Calu3 (cell line): ENCODE measurements at regions not wholly inside any gene's neighbourhood (a gene's known extent, or its start where the extent isn't known, plus 50 kb on each side); places are given as distances from the start of the nearest gene placed in this dataset.

Experiments
- BruUV-seq: library from RNA; stranded (reverse); fragments of 400-500 nt; replicated peaks from 2 replicates; lab custom pipeline; 2021; lab: Mats Ljungman, UMichigan
- CTCF ChIA-PET: fragments of 300-600 bp; sonication (Branson Sonifier 250); formaldehyde crosslinking; loops from one replicate; lab custom pipeline; 2022; ENCODE audit warnings: antibody characterized with exemption; lab: Charles Lee
- DNase-seq: peaks from one replicate; pipeline ENCODE4 v3.0.0; 2022
- H3K27ac Mint-ChIP-seq: one replicate; pipeline ENCODE4 v1.8.0; 2022; ENCODE audit warnings: mixed read lengths; ENCODE audit not compliant: unreplicated experiment
- H3K27me3 Mint-ChIP-seq: one replicate; pipeline ENCODE4 v1.8.0; 2022; ENCODE audit warnings: mixed read lengths; ENCODE audit not compliant: unreplicated experiment
- H3K36me3 Mint-ChIP-seq: one replicate; pipeline ENCODE4 v1.8.0; 2022; ENCODE audit warnings: mild to moderate bottlenecking, moderate library complexity, mixed read lengths; ENCODE audit not compliant: insufficient read depth, unreplicated experiment
- H3K4me1 Mint-ChIP-seq: one replicate; pipeline ENCODE4 v1.8.0; 2022; ENCODE audit warnings: mild to moderate bottlenecking, low read depth, mixed read lengths; ENCODE audit not compliant: unreplicated experiment
- H3K4me3 Mint-ChIP-seq: one replicate; pipeline ENCODE4 v1.8.0; 2022; ENCODE audit warnings: mild to moderate bottlenecking, low read depth, moderate library complexity, mixed read lengths; ENCODE audit not compliant: unreplicated experiment
- H3K9me3 Mint-ChIP-seq: one replicate; pipeline ENCODE4 v1.8.0; 2022; ENCODE audit warnings: low read depth, mixed read lengths; ENCODE audit not compliant: unreplicated experiment
- CTCF ChIP-seq: fragments of 200-600 bp; IDR thresholded peaks from one replicate; pipeline ENCODE4 v1.8.0; 2022; ENCODE audit warnings: antibody characterized with exemption; ENCODE audit not compliant: unreplicated experiment
- intact Hi-C: fragments of 100-400 bp; cut with micrococcal nuclease; formaldehyde crosslinking; loops from one replicate; pipeline ENCODE4 v1.10.0; 2022; ENCODE audit not compliant: unreplicated experiment

- TF ChIP-seq CTCF = no peak
- Mint-ChIP-seq H3K9me3 (peaks cover 3% of the 10 kb centered on the region), H3K27me3 (no peaks in the 10 kb centered on the region), H3K4me1 (no peaks in the 10 kb centered on the region), H3K4me3 (no peak overlapping the region), H3K27ac (no peak overlapping the region), H3K36me3 (no peaks in the 10 kb centered on the region)
- CTCF ChIA-PET = no interaction called here
- no peak for DNase-seq
- intact Hi-C loops = no loop called here
- no TSS peak for BruUV-seq
These were observed 1474.2 kb upstream of the CELF4 start for GRCh38 chr18:39039813-39040212.

- H3K9me3 Mint-ChIP-seq = peaks cover 3% of the 10 kb centered on the region
- no peak for TF ChIP-seq CTCF
- H3K27me3 Mint-ChIP-seq = no peaks in the 10 kb centered on the region
- intact Hi-C loops = no loop called here
- no peak overlapping the region for H3K4me3 Mint-ChIP-seq
- DNase-seq = no peak
- no peak overlapping the region for H3K27ac Mint-ChIP-seq
- H3K4me1 Mint-ChIP-seq = no peaks in the 10 kb centered on the region
- CTCF ChIA-PET = no interaction called here
- no peaks in the 10 kb centered on the region for H3K36me3 Mint-ChIP-seq
- no TSS peak for BruUV-seq
These were observed 1472.3 kb upstream of the CELF4 start for GRCh38 chr18:39037925-39038324.

GRCh38 chr18:39033312-39033711, 1467.7 kb upstream of the CELF4 start:
- Mint-ChIP-seq H3K27me3 (no peaks in the 10 kb centered on the region), H3K4me1 (no peaks in the 10 kb centered on the region), H3K9me3 (peaks cover 3% of the 10 kb centered on the region), H3K27ac (no peak overlapping the region), H3K36me3 (no peaks in the 10 kb centered on the region), H3K4me3 (no peak overlapping the region)
- BruUV-seq = no TSS peak
- CTCF ChIA-PET = no interaction called here
- no peak for TF ChIP-seq CTCF
- intact Hi-C loops = no loop called here
- DNase-seq = no peak

- Mint-ChIP-seq H3K36me3 (no peaks in the 10 kb centered on the region), H3K4me3 (no peak overlapping the region), H3K27me3 (no peaks in the 10 kb centered on the region), H3K27ac (no peak overlapping the region), H3K4me1 (no peaks in the 10 kb centered on the region), H3K9me3 (peaks cover under 1% of the 10 kb centered on the region)
- BruUV-seq = no TSS peak
- CTCF ChIA-PET = no interaction called here
- DNase-seq = no peak
- intact Hi-C loops = no loop called here
- no peak for TF ChIP-seq CTCF
These were observed 1466.0 kb upstream of the CELF4 start for GRCh38 chr18:39031647-39032046.
